Neural progenitor cell (in vitro differentiated cells): ENCODE measurements at regions not wholly inside any gene's neighbourhood (a gene's known extent, or its start where the extent isn't known, plus 50 kb on each side); places are given as distances from the start of the nearest gene placed in this dataset.
A peak's percentile ranks its signal among the peaks of the same experiment; 100 is the strongest.

Experiments
- DNase-seq: peaks from one replicate; pipeline ENCODE4 v3.0.0-alpha.2; 2016; ENCODE audit warnings: low spot score
- H2AFZ ChIP-seq: fragments of 200-600 bp; sonication (generic); replicated peaks from 2 replicates; pipeline ENCODE4 v1.6.1; 2016; ENCODE audit warnings: antibody characterized with exemption
- H3F3A ChIP-seq: fragments of 200-600 bp; sonication (generic); 2 replicates; pipeline ENCODE4 v1.6.1; 2016; ENCODE audit warnings: antibody characterized with exemption, low read depth
- H3K27ac ChIP-seq: fragments of 200-600 bp; sonication (generic); 2 replicates; pipeline ENCODE4 v1.5.1; 2016; ENCODE audit warnings: mild to moderate bottlenecking
- H3K27me3 ChIP-seq: fragments of 200-600 bp; sonication (generic); 2 replicates; pipeline ENCODE4 v1.6.1; 2016; ENCODE audit warnings: mild to moderate bottlenecking, moderate library complexity
- H3K36me3 ChIP-seq: fragments of 200-600 bp; sonication (generic); 2 replicates; pipeline ENCODE4 v1.5.1; 2016
- H3K4me1 ChIP-seq: fragments of 200-600 bp; sonication (generic); 2 replicates; pipeline ENCODE4 v1.6.1; 2016; ENCODE audit warnings: mixed run types
- H3K4me2 ChIP-seq: fragments of 200-600 bp; sonication (generic); 2 replicates; pipeline ENCODE4 v1.6.1; 2016
- H3K4me3 ChIP-seq: fragments of 200-600 bp; sonication (generic); 2 replicates; pipeline ENCODE4 v1.5.1; 2016
- H3K79me2 ChIP-seq: fragments of 200-600 bp; sonication (generic); 2 replicates; pipeline ENCODE4 v1.6.1; 2016; ENCODE audit warnings: low read depth
- H3K9ac ChIP-seq: fragments of 200-600 bp; sonication (generic); 2 replicates; pipeline ENCODE4 v1.6.1; 2016
- H3K9me3 ChIP-seq: fragments of 200-600 bp; sonication (generic); 2 replicates; pipeline ENCODE4 v1.5.1; 2016; ENCODE audit warnings: low read depth
- H4K20me1 ChIP-seq: fragments of 200-600 bp; sonication (generic); 2 replicates; pipeline ENCODE4 v1.6.1; 2016; ENCODE audit warnings: low read depth
- H3K27ac Mint-ChIP-seq: 3 replicates; pipeline ENCODE4 v1.8.0; 2021; ENCODE audit warnings: mixed read lengths
- H3K27me3 Mint-ChIP-seq: 2 replicates; pipeline ENCODE4 v1.8.0; 2022; ENCODE audit warnings: low read depth, mild to moderate bottlenecking, inconsistent platforms, moderate library complexity, mixed read lengths; ENCODE audit not compliant: insufficient read depth
- H3K36me3 Mint-ChIP-seq: 3 replicates; pipeline ENCODE4 v1.8.0; 2021; ENCODE audit warnings: mixed read lengths
- H3K4me1 Mint-ChIP-seq: 3 replicates; pipeline ENCODE4 v1.8.0; 2021; ENCODE audit warnings: mixed read lengths
- H3K4me3 Mint-ChIP-seq: 3 replicates; pipeline ENCODE4 v1.8.0; 2021; ENCODE audit warnings: mild to moderate bottlenecking, moderate library complexity, mixed read lengths
- H3K9me3 Mint-ChIP-seq: 3 replicates; pipeline ENCODE4 v1.8.0; 2020; ENCODE audit warnings: mixed read lengths
- CTCF ChIP-seq: fragments of 200-600 bp; sonication (generic); IDR thresholded peaks from 2 replicates; pipeline ENCODE4 v1.5.1; 2017; ENCODE audit warnings: antibody characterized with exemption, mild to moderate bottlenecking
- EZH2 ChIP-seq: fragments of 200-600 bp; sonication (generic); IDR thresholded peaks from 2 replicates; pipeline ENCODE4 v1.6.1; 2017; ENCODE audit warnings: antibody characterized with exemption, mild to moderate bottlenecking, moderate library complexity
- EZH2phosphoT487 ChIP-seq: fragments of 200-600 bp; sonication (generic); IDR thresholded peaks from 2 replicates; pipeline ENCODE4 v1.6.1; 2017; ENCODE audit warnings: antibody characterized with exemption

GRCh38 chr4:15142201-15142600 is 139.9 kb downstream of the CPEB2 start:
- Histone ChIP-seq H3F3A (no peaks in the 10 kb centered on the region), H3K9me3 (no peaks in the 10 kb centered on the region), H3K4me3 (no peak overlapping the region), H3K9ac (no peak overlapping the region), H4K20me1 (no peaks in the 10 kb centered on the region), H3K4me1 (peaks cover 5% of the 10 kb centered on the region), H3K36me3 (no peaks in the 10 kb centered on the region), H3K27ac (no peak overlapping the region), H2AFZ (no peak overlapping the region), H3K79me2 (no peaks in the 10 kb centered on the region), H3K4me2 (no peak overlapping the region), H3K27me3 (no peaks in the 10 kb centered on the region)
- Mint-ChIP-seq H3K4me1 (no peaks in the 10 kb centered on the region), H3K9me3 (peaks cover 2% of the 10 kb centered on the region), H3K27ac (no peak overlapping the region), H3K36me3 (no peaks in the 10 kb centered on the region), H3K27me3 (no peaks in the 10 kb centered on the region), H3K4me3 (no peak overlapping the region)
- TF ChIP-seq EZH2phosphoT487 (no peak), EZH2 (no peak), CTCF (no peak)
- DNase-seq: no peak

DNA sequence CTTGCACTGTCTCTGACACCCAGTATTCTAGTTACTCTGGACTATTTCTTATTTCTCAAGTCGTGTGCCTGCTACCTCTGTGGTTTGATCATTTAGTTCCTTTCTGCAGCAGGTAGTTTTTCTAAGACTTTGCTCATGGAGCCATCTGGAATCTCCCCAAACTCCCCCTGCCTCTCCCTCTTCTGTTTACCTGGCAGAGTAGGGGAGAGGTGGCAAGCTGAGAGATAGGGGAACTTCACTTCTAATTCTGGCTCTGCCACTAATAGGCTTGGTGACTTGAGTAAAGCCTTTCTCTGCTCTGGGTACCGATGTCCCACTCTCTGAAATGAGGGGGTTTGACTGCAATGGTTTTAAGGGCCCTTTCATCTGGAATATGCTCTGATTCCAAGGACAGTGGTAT is 141.3 kb downstream of the CPEB2 start:
- no peak overlapping the region for H3K27ac ChIP-seq
- H3K4me1 Mint-ChIP-seq: peaks cover 8% of the 10 kb centered on the region
- H3K79me2 ChIP-seq: no peaks in the 10 kb centered on the region
- H3K27me3 Mint-ChIP-seq: no peaks in the 10 kb centered on the region
- H4K20me1 ChIP-seq: no peaks in the 10 kb centered on the region
- H3K27me3 ChIP-seq: no peaks in the 10 kb centered on the region
- H3K4me3 Mint-ChIP-seq: no peak overlapping the region
- H3F3A ChIP-seq: no peaks in the 10 kb centered on the region
- H3K4me3 ChIP-seq: no peak overlapping the region
- no peak overlapping the region for H3K27ac Mint-ChIP-seq
- H3K9me3 ChIP-seq: no peaks in the 10 kb centered on the region
- peaks cover 8% of the 10 kb centered on the region for H3K4me1 ChIP-seq
- H3K9ac ChIP-seq: no peak overlapping the region
- no peak overlapping the region for H3K4me2 ChIP-seq
- H3K36me3 ChIP-seq: no peaks in the 10 kb centered on the region
- H2AFZ ChIP-seq: no peak overlapping the region
- TF ChIP-seq EZH2phosphoT487: no peak
- no peak for TF ChIP-seq CTCF
- TF ChIP-seq EZH2: no peak
- no peaks in the 10 kb centered on the region for H3K36me3 Mint-ChIP-seq
- DNase-seq: no peak
- no peaks in the 10 kb centered on the region for H3K9me3 Mint-ChIP-seq

GRCh38 chr4:15144249-15144966 is 142.1 kb downstream of the CPEB2 start:
- Histone ChIP-seq H3K27ac (no peak overlapping the region), H4K20me1 (no peaks in the 10 kb centered on the region), H3K79me2 (no peaks in the 10 kb centered on the region), H3K4me2 (no peak overlapping the region), H3K4me1 (peaks cover 16% of the 10 kb centered on the region), H3K4me3 (no peak overlapping the region), H3K9ac (no peak overlapping the region), H3K9me3 (no peaks in the 10 kb centered on the region), H3F3A (peaks cover 3% of the 10 kb centered on the region), H3K27me3 (no peaks in the 10 kb centered on the region), H2AFZ (no peak overlapping the region), H3K36me3 (no peaks in the 10 kb centered on the region)
- Mint-ChIP-seq H3K9me3 (no peaks in the 10 kb centered on the region), H3K27me3 (no peaks in the 10 kb centered on the region), H3K27ac (no peak overlapping the region), H3K4me3 (no peak overlapping the region), H3K4me1 (peaks cover 15% of the 10 kb centered on the region), H3K36me3 (no peaks in the 10 kb centered on the region)
- DNase-seq: peak; percentile 26
- TF ChIP-seq CTCF (peak; percentile 29), EZH2phosphoT487 (no peak), EZH2 (no peak)
